Hepatocyte (in vitro differentiated cells): ENCODE measurements at regions not wholly inside any gene's neighbourhood (a gene's known extent, or its start where the extent isn't known, plus 50 kb on each side); places are given as distances from the start of the nearest gene placed in this dataset.

Experiments used
- DNase-seq: peaks from one replicate; pipeline ENCODE4 v3.0.0-alpha.2; 2016; ENCODE audit warnings: low spot score
- H2AFZ ChIP-seq: fragments of 200-600 bp; sonication (generic); 2 replicates; pipeline ENCODE4 v1.6.0; 2016; ENCODE audit warnings: antibody characterized with exemption, mild to moderate bottlenecking
- H3K27ac ChIP-seq: fragments of 200-600 bp; sonication (generic); 2 replicates; pipeline ENCODE4 v1.5.1; 2016; ENCODE audit warnings: mild to moderate bottlenecking
- H3K27me3 ChIP-seq: fragments of 200-600 bp; sonication (generic); 2 replicates; pipeline ENCODE4 v1.6.1; 2016
- H3K36me3 ChIP-seq: fragments of 200-600 bp; sonication (generic); replicated peaks from 2 replicates; pipeline ENCODE4 v1.5.1; 2016; ENCODE audit warnings: low read depth; ENCODE audit not compliant: insufficient read depth
- H3K4me1 ChIP-seq: fragments of 200-600 bp; sonication (generic); 2 replicates; pipeline ENCODE4 v1.5.1; 2016; ENCODE audit warnings: mild to moderate bottlenecking, moderate library complexity; ENCODE audit not compliant: insufficient read depth
- H3K4me2 ChIP-seq: fragments of 200-600 bp; sonication (generic); 2 replicates; pipeline ENCODE4 v1.6.0; 2016
- H3K4me3 ChIP-seq: fragments of 200-600 bp; sonication (generic); 2 replicates; pipeline ENCODE4 v1.5.1; 2016; ENCODE audit warnings: mild to moderate bottlenecking
- H3K79me2 ChIP-seq: fragments of 200-600 bp; sonication (generic); 2 replicates; pipeline ENCODE4 v1.6.0; 2017; ENCODE audit warnings: mild to moderate bottlenecking
- H3K9me2 ChIP-seq: fragments of 200-600 bp; sonication (generic); replicated peaks from 2 replicates; pipeline ENCODE4 v1.6.0; 2017; ENCODE audit warnings: mild to moderate bottlenecking; ENCODE audit not compliant: insufficient read depth
- H3K9me3 ChIP-seq: fragments of 200-600 bp; sonication (generic); 2 replicates; pipeline ENCODE4 v1.5.1; 2016; ENCODE audit warnings: low read depth, mild to moderate bottlenecking
- H4K20me1 ChIP-seq: fragments of 200-600 bp; sonication (generic); 2 replicates; pipeline ENCODE4 v1.6.0; 2016; ENCODE audit warnings: mild to moderate bottlenecking; ENCODE audit not compliant: insufficient read depth, poor library complexity, severe bottlenecking
- CTCF ChIP-seq: fragments of 200-600 bp; sonication (generic); IDR thresholded peaks from 2 replicates; pipeline ENCODE4 v1.5.1; 2016; ENCODE audit warnings: antibody characterized with exemption, mild to moderate bottlenecking; ENCODE audit not compliant: poor library complexity
- EZH2 ChIP-seq: fragments of 200-600 bp; sonication (generic); IDR thresholded peaks from 2 replicates; pipeline ENCODE4 v1.6.1; 2016; ENCODE audit warnings: antibody characterized with exemption, mild to moderate bottlenecking, borderline replicate concordance
- EZH2phosphoT487 ChIP-seq: fragments of 200-600 bp; sonication (generic); IDR thresholded peaks from one replicate; pipeline ENCODE4 v1.6.1; 2018; ENCODE audit warnings: antibody characterized with exemption, mild to moderate bottlenecking, low read depth, moderate library complexity; ENCODE audit not compliant: unreplicated experiment, severe bottlenecking
- WGBS: methylation state at CpG from one replicate; pipeline ENCODE4 v1.1.6; 2016; ENCODE audit warnings: low lambda C conversion rate; ENCODE audit errors: missing lambda C conversion rate; 5-methylcytosine and 5-hydroxymethylcytosine counted together

- WGBS, result 96% methylated on average over 16 of the region's 23 CpGs
Observed at GRCh38 chr18:78754311-78755043, 225.1 kb upstream of the SALL3 start.

GRCh38 chr18:78757014-78757413 is 222.6 kb upstream of the SALL3 start:
- no peaks in the 10 kb centered on the region for H3K36me3 ChIP-seq
- 90% methylated on average over 10 of the region's 10 CpGs for WGBS
- H3K4me1 ChIP-seq, result no peaks in the 10 kb centered on the region
- DNase-seq, result no peak
- H2AFZ ChIP-seq, result no peak overlapping the region
- no peak overlapping the region for H3K27ac ChIP-seq
- TF ChIP-seq EZH2phosphoT487, result no peak
- TF ChIP-seq EZH2, result no peak
- no peak for TF ChIP-seq CTCF
- H3K9me3 ChIP-seq, result no peaks in the 10 kb centered on the region
- H3K4me2 ChIP-seq, result no peak overlapping the region
- no peaks in the 10 kb centered on the region for H3K9me2 ChIP-seq
- H3K79me2 ChIP-seq, result no peaks in the 10 kb centered on the region
- H4K20me1 ChIP-seq, result no peaks in the 10 kb centered on the region
- peaks cover 3% of the 10 kb centered on the region for H3K27me3 ChIP-seq
- H3K4me3 ChIP-seq, result no peak overlapping the region

More at GRCh38 chr18:78754311-78755043, 225.1 kb upstream of the SALL3 start:
- Histone ChIP-seq H3K79me2 (no peaks in the 10 kb centered on the region), H3K4me2 (no peak overlapping the region), H3K36me3 (no peaks in the 10 kb centered on the region), H3K4me3 (no peak overlapping the region), H3K27ac (no peak overlapping the region), H3K9me2 (no peaks in the 10 kb centered on the region), H3K9me3 (no peaks in the 10 kb centered on the region), H4K20me1 (no peaks in the 10 kb centered on the region), H3K27me3 (peaks cover 3% of the 10 kb centered on the region), H3K4me1 (no peaks in the 10 kb centered on the region), H2AFZ (no peak overlapping the region)
- DNase-seq, result no peak
- TF ChIP-seq EZH2 (no peak), EZH2phosphoT487 (no peak), CTCF (no peak)

GRCh38 chr18:78758496-78758895 is 221.1 kb upstream of the SALL3 start:
- Histone ChIP-seq H2AFZ (no peak overlapping the region), H3K4me3 (no peak overlapping the region), H4K20me1 (no peaks in the 10 kb centered on the region), H3K36me3 (no peaks in the 10 kb centered on the region), H3K4me2 (no peak overlapping the region), H3K9me2 (no peaks in the 10 kb centered on the region), H3K9me3 (no peaks in the 10 kb centered on the region), H3K4me1 (no peaks in the 10 kb centered on the region), H3K27ac (no peak overlapping the region), H3K27me3 (peaks cover 3% of the 10 kb centered on the region), H3K79me2 (no peaks in the 10 kb centered on the region)
- no peak for DNase-seq
- TF ChIP-seq EZH2phosphoT487, result no peak
- TF ChIP-seq EZH2, result no peak
- no peak for TF ChIP-seq CTCF
- WGBS, result 87% methylated on average over 9 of the region's 9 CpGs
